Naive B cell (primary cell): ENCODE measurements at regions not wholly inside any gene's neighbourhood (a gene's known extent, or its start where the extent isn't known, plus 50 kb on each side); places are given as distances from the start of the nearest gene placed in this dataset.

Experiments used
- ATAC-seq, 2 donors: fragments of 150-1000 bp; cut with Tn5 transposase; 2 replicates each; pipeline ENCODE4 v1.10.0; 2021; ENCODE audit warnings: low read depth in 2 of 2, mild to moderate bottlenecking in 2 of 2, moderate library complexity in 2 of 2
- DNase-seq: peaks from one replicate; pipeline ENCODE4 v3.0.0; 2022
- H3K27ac Mint-ChIP-seq, 6 donors: one replicate each; pipeline ENCODE4 v1.8.0; 2020 to 2022; ENCODE audit warnings: mild to moderate bottlenecking in 6 of 6, mixed read lengths in 6 of 6, moderate library complexity in 5 of 6, inconsistent platforms in 2 of 6
- H3K27me3 Mint-ChIP-seq, 3 donors: one replicate each; pipeline ENCODE4 v1.8.0; 2021 to 2022; ENCODE audit warnings: mixed read lengths in 3 of 3, mild to moderate bottlenecking in 1 of 3
- H3K36me3 Mint-ChIP-seq, 2 donors: one replicate each; pipeline ENCODE4 v1.8.0; 2020 to 2022; ENCODE audit warnings: mixed read lengths in 2 of 2, inconsistent platforms in 1 of 2, mild to moderate bottlenecking in 1 of 2
- H3K4me1 Mint-ChIP-seq, 3 donors: one replicate each; pipeline ENCODE4 v1.8.0; 2020 to 2022; ENCODE audit warnings: mixed read lengths in 3 of 3, inconsistent platforms in 1 of 3, mild to moderate bottlenecking in 1 of 3, moderate library complexity in 1 of 3
- H3K4me3 Mint-ChIP-seq, 8 donors: one replicate each; pipeline ENCODE4 v1.8.0; 2020 to 2022; ENCODE audit warnings: mild to moderate bottlenecking in 8 of 8, mixed read lengths in 8 of 8, moderate library complexity in 8 of 8, inconsistent platforms in 2 of 8
- H3K9me3 Mint-ChIP-seq, 7 donors: one replicate each; pipeline ENCODE4 v1.8.0; 2020 to 2022; ENCODE audit warnings: mixed read lengths in 7 of 7, mild to moderate bottlenecking in 5 of 7, inconsistent platforms in 2 of 7, moderate library complexity in 1 of 7

GRCh38 chr10:121155742-121156474 is 304.7 kb downstream of the WDR11 start:
- no peak for DNase-seq
- Mint-ChIP-seq H3K4me1 (no peaks in the 10 kb centered on the region), H3K27ac (no peak overlapping the region), H3K27me3 (peaks cover 0 to 4% (median 0%) of the 10 kb centered on the region in 3 donors), H3K36me3 (no peaks in the 10 kb centered on the region), H3K9me3 (peaks cover 0 to 21% (median 6%) of the 10 kb centered on the region in 7 donors), H3K4me3 (no peak overlapping the region)
- no peak for ATAC-seq

DNA sequence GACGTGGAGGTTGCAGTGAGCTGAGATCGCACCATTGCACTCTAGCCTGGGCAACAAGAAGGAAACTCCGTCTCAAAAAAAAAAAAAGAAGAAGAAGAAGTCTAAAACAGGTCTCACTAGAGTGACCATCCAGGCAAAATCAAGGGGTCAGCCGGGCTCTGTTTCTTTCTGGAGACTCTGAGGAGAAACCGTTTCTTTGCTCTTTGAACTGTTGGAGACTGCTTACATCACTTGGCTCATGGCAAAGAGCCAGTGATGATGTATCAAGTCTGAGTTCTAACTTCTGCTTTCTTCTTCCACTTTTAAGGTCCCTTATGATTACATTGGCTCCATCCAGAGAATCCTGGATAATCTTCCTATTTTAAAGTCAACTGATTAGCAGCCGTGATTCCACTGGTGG is 306.8 kb downstream of the WDR11 start:
- no peak overlapping the region for H3K4me3 Mint-ChIP-seq
- no peaks in the 10 kb centered on the region for H3K4me1 Mint-ChIP-seq
- peaks cover 0 to 15% (median 2%) of the 10 kb centered on the region in 7 donors for H3K9me3 Mint-ChIP-seq
- no peak overlapping the region for H3K27ac Mint-ChIP-seq
- DNase-seq (no peak), ATAC-seq (no peak)
- H3K36me3 Mint-ChIP-seq, result no peaks in the 10 kb centered on the region
- H3K27me3 Mint-ChIP-seq, result peaks cover 0 to 4% (median 0%) of the 10 kb centered on the region in 3 donors

DNA sequence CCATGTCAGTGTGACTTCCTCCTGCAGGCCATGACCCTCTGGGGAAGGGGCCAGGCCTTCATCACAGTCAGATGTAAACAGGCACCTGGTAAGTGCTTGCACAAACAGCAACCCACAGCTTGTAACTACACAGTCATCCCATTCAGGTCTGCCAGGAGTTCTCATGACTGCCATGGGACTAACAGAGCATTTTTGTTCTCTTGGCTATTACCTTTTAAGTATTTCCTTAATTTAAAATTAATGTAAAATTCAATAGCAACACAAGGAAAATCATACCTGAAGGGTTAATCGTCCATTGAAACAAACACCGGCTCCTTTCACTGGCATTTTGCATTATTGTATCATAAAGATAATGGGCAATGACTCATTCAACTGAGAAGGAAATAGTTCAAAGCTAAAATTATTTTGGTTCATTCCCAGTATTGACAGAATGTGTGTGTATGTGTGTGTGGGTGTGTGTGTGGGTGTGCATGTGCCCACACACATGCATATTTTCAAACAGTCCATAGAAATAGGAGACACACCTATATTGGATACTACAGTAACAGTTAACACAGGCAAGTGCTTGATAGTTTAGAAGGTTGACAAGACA is 307.9 kb downstream of the WDR11 start:
- Mint-ChIP-seq H3K4me3 (no peak overlapping the region), H3K27me3 (peaks cover 0 to 2% (median 0%) of the 10 kb centered on the region in 3 donors), H3K27ac (no peak overlapping the region), H3K36me3 (no peaks in the 10 kb centered on the region), H3K4me1 (no peaks in the 10 kb centered on the region), H3K9me3 (peaks cover 0 to 25% (median 5%) of the 10 kb centered on the region in 7 donors)
- DNase-seq, result no peak
- ATAC-seq, result no peak

- Mint-ChIP-seq H3K36me3 (no peaks in the 10 kb centered on the region), H3K27me3 (no peaks in the 10 kb centered on the region), H3K27ac (no peak overlapping the region), H3K9me3 (peaks cover 0 to 29% (median 5%) of the 10 kb centered on the region in 7 donors), H3K4me1 (no peaks in the 10 kb centered on the region), H3K4me3 (no peak overlapping the region)
- no peak for DNase-seq
- ATAC-seq, result no peak
Measured at GRCh38 chr10:121159670-121160069, 308.5 kb downstream of the WDR11 start.

- no peaks in the 10 kb centered on the region for H3K4me1 Mint-ChIP-seq
- ATAC-seq (no peak), DNase-seq (no peak)
- no peaks in the 10 kb centered on the region for H3K27me3 Mint-ChIP-seq
- no peak overlapping the region for H3K27ac Mint-ChIP-seq
- peaks cover 0 to 15% (median 2%) of the 10 kb centered on the region in 7 donors for H3K9me3 Mint-ChIP-seq
- no peaks in the 10 kb centered on the region for H3K36me3 Mint-ChIP-seq
- H3K4me3 Mint-ChIP-seq, result no peak overlapping the region
Measured at GRCh38 chr10:121165276-121165675, 314.1 kb downstream of the WDR11 start.

GRCh38 chr10:121167534-121168243 is 316.5 kb downstream of the WDR11 start:
- Mint-ChIP-seq H3K36me3 (no peaks in the 10 kb centered on the region), H3K9me3 (peaks cover 0 to 15% (median 2%) of the 10 kb centered on the region in 7 donors), H3K4me1 (no peaks in the 10 kb centered on the region), H3K27me3 (no peaks in the 10 kb centered on the region), H3K4me3 (no peak overlapping the region), H3K27ac (no peak overlapping the region)
- ATAC-seq (no peak), DNase-seq (no peak)

DNA sequence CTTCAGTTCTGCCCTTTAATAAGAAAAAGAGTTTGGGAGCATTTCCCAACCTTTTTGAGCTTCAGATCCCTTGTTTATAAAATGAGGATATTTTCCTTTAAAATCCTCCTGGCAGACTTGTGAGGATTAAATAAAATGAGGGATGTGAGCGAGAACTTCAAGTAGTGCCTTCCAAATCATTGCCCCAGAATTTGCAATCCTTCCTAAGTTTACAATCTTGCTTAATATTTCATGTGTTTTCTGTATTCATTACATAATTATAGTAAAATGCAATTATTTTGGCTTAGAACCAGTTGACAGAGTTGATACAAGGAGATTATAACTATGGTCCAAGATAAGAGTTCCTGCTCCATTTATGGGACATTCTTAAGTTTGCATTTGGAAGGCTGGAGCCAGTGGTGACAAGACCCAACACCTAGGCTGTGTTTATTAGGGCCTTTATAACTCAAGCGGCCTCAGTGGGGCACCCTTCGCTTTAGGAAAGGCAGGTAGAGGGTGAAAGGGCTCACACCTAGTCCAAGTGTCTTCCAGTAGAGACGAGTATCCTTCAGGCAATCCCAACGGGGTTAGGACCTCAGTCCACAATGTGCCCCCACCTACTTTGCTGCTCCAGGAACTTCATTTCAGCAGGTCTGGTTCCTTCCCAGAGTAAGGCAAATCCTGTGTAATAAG is 317.5 kb downstream of the WDR11 start:
- Mint-ChIP-seq H3K9me3 (peaks cover 0 to 8% (median 2%) of the 10 kb centered on the region in 7 donors), H3K36me3 (no peaks in the 10 kb centered on the region), H3K4me3 (no peak overlapping the region), H3K4me1 (no peaks in the 10 kb centered on the region), H3K27ac (no peak overlapping the region), H3K27me3 (no peaks in the 10 kb centered on the region)
- DNase-seq (no peak), ATAC-seq (no peak)

- Mint-ChIP-seq H3K27ac (no peak overlapping the region), H3K27me3 (no peaks in the 10 kb centered on the region), H3K4me1 (no peaks in the 10 kb centered on the region), H3K4me3 (no peak overlapping the region), H3K36me3 (no peaks in the 10 kb centered on the region), H3K9me3 (peaks cover 0 to 2% (median 0%) of the 10 kb centered on the region in 7 donors)
- no peak for ATAC-seq
- DNase-seq, result no peak
Measured at GRCh38 chr10:121169406-121169805, 318.2 kb downstream of the WDR11 start.

DNA sequence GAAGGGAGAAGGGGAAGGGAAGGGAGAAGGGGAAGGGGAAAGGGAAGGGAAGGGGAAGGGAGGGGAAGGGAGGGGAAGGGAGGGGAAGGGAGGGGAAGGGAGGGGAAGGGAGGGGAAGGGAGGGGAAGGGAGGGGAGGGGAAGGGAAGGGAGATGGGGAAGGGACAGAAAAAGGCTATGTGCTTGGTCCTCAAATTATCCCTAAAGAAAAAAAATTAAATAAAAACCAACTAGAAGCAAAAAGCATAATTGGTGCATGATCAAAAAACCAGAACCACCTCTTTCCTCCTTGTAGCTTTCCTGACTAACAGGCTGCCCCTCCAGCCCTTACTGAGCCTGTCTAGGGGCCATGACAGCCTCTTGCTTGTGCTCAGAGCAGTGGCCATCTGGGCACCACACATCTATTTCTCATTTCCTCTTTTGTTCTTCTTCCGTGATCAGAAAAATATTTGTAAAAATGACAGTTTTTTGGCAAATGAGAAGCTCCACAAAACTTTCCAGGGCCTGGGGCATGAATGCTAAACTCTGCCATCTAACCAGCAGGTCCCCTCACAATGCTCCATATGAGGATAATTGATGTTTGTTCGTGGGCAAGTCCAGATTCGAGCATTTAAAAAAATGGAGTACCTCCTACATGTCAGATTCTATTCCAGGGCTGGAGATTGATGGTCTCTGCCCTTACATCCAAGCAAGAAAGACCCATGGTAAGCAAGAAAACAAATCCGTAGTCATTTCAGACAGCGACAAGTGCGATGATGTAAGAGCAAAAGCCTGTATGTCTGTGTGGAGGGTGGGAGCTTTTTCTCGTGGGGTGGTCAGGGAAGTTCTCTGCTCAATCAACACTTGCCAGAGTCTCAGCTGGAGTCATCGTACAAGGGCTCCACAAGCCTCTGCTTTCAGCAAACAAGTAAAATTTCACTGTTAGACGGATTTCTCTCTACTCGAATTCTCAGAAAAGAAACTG is 320.9 kb downstream of the WDR11 start:
- Mint-ChIP-seq H3K27ac (no peak overlapping the region), H3K4me1 (no peaks in the 10 kb centered on the region), H3K9me3 (peaks cover 0 to 5% (median 0%) of the 10 kb centered on the region in 7 donors), H3K27me3 (peaks cover 0 to 4% (median 0%) of the 10 kb centered on the region in 3 donors), H3K36me3 (no peaks in the 10 kb centered on the region), H3K4me3 (no peak overlapping the region)
- DNase-seq (no peak), ATAC-seq (no peak)

- Mint-ChIP-seq H3K4me1 (no peaks in the 10 kb centered on the region), H3K36me3 (no peaks in the 10 kb centered on the region), H3K9me3 (peaks cover 0 to 8% (median 0%) of the 10 kb centered on the region in 7 donors), H3K27ac (no peak overlapping the region), H3K27me3 (peaks cover 0 to 4% (median 0%) of the 10 kb centered on the region in 3 donors), H3K4me3 (no peak overlapping the region)
- no peak for DNase-seq
- ATAC-seq, result no peak
Measured at GRCh38 chr10:121179006-121179405, 327.8 kb downstream of the WDR11 start.

DNA sequence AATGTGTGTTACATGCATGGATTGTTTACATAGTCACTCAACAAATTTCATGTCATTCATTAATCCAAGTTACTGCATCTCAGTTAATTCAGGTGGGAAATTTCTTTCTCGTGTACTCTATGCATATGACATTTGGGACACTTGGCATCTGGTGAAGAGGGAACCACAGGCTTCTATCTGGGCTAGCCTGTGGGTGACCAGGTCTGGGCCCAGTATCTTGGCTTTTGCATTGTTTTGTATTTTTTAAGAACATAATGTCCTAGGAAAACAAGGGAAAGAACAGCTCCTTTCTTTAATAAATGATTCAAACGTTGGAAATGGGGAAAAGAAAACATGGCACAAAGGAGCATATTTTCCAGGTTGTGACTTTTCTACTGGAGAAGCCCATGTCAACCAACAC is 331.1 kb downstream of the WDR11 start:
- no peak overlapping the region for H3K4me3 Mint-ChIP-seq
- H3K4me1 Mint-ChIP-seq, result no peaks in the 10 kb centered on the region
- no peak for DNase-seq
- H3K9me3 Mint-ChIP-seq, result peaks cover 0 to 8% (median 0%) of the 10 kb centered on the region in 7 donors
- no peak overlapping the region for H3K27ac Mint-ChIP-seq
- no peaks in the 10 kb centered on the region for H3K36me3 Mint-ChIP-seq
- H3K27me3 Mint-ChIP-seq, result no peaks in the 10 kb centered on the region
- ATAC-seq, result no peak

GRCh38 chr10:121183236-121183635 is 332.1 kb downstream of the WDR11 start:
- Mint-ChIP-seq H3K36me3 (no peaks in the 10 kb centered on the region), H3K9me3 (peaks cover 0 to 8% (median 0%) of the 10 kb centered on the region in 7 donors), H3K27me3 (no peaks in the 10 kb centered on the region), H3K4me1 (no peaks in the 10 kb centered on the region), H3K27ac (no peak overlapping the region), H3K4me3 (no peak overlapping the region)
- ATAC-seq (no peak), DNase-seq (no peak)

GRCh38 chr10:121183707-121184106 is 332.5 kb downstream of the WDR11 start:
- Mint-ChIP-seq H3K27me3 (no peaks in the 10 kb centered on the region), H3K4me3 (no peak overlapping the region), H3K36me3 (no peaks in the 10 kb centered on the region), H3K4me1 (no peaks in the 10 kb centered on the region), H3K9me3 (peaks cover 0 to 4% (median 0%) of the 10 kb centered on the region in 7 donors), H3K27ac (no peak overlapping the region)
- ATAC-seq (no peak), DNase-seq (no peak)
